ENCODE measurements at regions not wholly inside any gene's neighbourhood (a gene's known extent, or its start where the extent isn't known, plus 50 kb on each side); places are given as distances from the start of the nearest gene placed in this dataset.

DNA sequence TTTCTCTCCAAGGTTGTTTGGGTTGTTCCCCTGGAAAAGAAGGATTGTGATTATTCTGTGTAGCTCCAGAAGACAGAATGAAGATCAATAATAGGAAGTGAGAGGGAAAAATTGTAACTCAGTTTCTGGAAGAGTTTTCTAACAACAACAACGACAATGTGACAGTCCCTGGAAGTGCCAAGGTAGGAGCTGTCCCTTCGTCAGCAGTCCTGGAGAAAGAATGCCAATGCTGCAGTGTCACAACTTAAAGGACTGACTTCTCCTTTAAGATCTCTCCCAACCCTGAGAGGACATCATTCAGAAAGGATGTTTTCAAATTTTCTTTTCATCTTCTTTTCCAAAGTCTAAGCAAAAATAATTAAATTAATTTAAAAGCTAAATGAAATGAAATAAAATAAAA lies 136.4 kb upstream of the GAP43 start:
- Histone ChIP-seq H3K9ac (ENCODE audit: low read depth, low read length) (no peak overlapping the region), H3K9me3 (ENCODE audit: control insufficient read depth, insufficient read depth, low read length) (no peaks in the 10 kb centered on the region), H3K27me3 (ENCODE audit: control insufficient read depth, insufficient read depth, low read length) (no peaks in the 10 kb centered on the region), H3K4me3 (ENCODE audit: low read depth, low read length) (no peak overlapping the region), H3K4me1 (ENCODE audit: control insufficient read depth, insufficient read depth, low read length) (peaks cover 7% of the 10 kb centered on the region), H3K36me3 (ENCODE audit: control insufficient read depth, insufficient read depth, low read length) (no peaks in the 10 kb centered on the region)

DNA sequence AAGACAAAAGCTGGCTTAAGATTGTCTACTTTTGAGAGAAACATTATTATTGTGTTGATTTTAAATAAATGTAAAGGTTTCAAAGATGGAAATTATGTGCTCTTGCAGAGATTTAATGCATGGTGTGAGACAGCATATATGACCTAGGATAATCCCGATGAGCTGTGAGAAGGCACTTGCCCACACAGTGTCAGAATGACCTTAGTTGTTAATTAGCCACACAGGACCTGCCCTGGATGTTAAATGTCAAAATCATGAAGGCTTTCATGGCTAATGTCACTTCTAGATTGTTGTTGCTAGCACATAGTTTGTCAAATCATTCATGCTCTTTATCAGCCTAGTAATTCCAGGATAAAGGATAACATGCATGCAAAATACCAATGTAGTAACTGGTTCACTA lies 135.3 kb upstream of the GAP43 start:
- no peak overlapping the region for H3K4me3 ChIP-seq (ENCODE audit: low read depth, low read length)
- H3K9me3 ChIP-seq (ENCODE audit: control insufficient read depth, insufficient read depth, low read length), result no peaks in the 10 kb centered on the region
- H3K4me1 ChIP-seq (ENCODE audit: control insufficient read depth, insufficient read depth, low read length), result peaks cover 7% of the 10 kb centered on the region
- H3K27me3 ChIP-seq (ENCODE audit: control insufficient read depth, insufficient read depth, low read length), result no peaks in the 10 kb centered on the region
- no peak overlapping the region for H3K9ac ChIP-seq (ENCODE audit: low read depth, low read length)
- no peaks in the 10 kb centered on the region for H3K36me3 ChIP-seq (ENCODE audit: control insufficient read depth, insufficient read depth, low read length)

DNA sequence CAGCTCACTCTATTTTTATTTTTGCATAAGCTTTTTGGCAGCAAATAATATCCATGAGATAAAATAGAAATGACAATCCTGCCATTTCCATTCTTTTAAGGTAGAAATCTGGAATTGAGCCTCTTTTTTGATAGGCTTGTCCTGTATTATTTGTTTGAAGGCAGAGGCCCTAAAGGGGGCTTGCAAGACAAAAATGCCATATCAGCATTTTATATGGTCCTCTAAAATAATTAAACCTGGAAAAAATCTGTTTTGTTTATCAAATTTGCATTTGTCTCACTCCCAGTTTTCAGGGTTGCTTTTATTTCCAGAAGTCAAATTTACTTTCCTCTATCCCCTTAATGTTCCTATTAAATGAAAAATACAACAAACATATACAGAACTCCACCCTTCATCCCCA lies 134.9 kb upstream of the GAP43 start:
- no peak overlapping the region for H3K4me3 ChIP-seq (ENCODE audit: low read depth, low read length)
- H3K36me3 ChIP-seq (ENCODE audit: control insufficient read depth, insufficient read depth, low read length), result no peaks in the 10 kb centered on the region
- no peaks in the 10 kb centered on the region for H3K9me3 ChIP-seq (ENCODE audit: control insufficient read depth, insufficient read depth, low read length)
- no peaks in the 10 kb centered on the region for H3K27me3 ChIP-seq (ENCODE audit: control insufficient read depth, insufficient read depth, low read length)
- peaks cover 7% of the 10 kb centered on the region for H3K4me1 ChIP-seq (ENCODE audit: control insufficient read depth, insufficient read depth, low read length)
- no peak overlapping the region for H3K9ac ChIP-seq (ENCODE audit: low read depth, low read length)

DNA sequence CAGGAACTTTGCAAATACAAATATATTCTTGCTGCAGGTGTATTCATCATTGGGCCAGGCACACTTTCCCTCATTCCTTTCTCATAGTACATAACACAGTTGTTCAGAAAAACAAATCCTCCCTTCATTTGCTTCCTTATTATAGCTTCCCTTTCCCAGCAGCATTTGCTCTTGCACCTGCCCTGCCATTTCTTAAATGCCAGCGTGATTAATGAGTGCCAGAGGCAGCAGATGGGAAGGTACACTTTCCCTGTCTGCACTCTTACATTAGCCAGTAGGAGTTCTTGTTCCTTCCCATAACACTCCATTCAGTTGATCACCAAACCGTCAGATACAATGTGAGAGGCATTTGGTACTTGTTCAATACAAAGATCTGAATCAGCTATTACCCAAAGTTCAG lies 128.5 kb upstream of the GAP43 start:
- Histone ChIP-seq H3K9ac (ENCODE audit: low read depth, low read length) (no peak overlapping the region), H3K36me3 (ENCODE audit: control insufficient read depth, insufficient read depth, low read length) (no peaks in the 10 kb centered on the region), H3K4me3 (ENCODE audit: low read depth, low read length) (no peak overlapping the region), H3K27me3 (ENCODE audit: control insufficient read depth, insufficient read depth, low read length) (no peaks in the 10 kb centered on the region), H3K9me3 (ENCODE audit: control insufficient read depth, insufficient read depth, low read length) (no peaks in the 10 kb centered on the region), H3K4me1 (ENCODE audit: control insufficient read depth, insufficient read depth, low read length) (peaks cover 13% of the 10 kb centered on the region)

DNA sequence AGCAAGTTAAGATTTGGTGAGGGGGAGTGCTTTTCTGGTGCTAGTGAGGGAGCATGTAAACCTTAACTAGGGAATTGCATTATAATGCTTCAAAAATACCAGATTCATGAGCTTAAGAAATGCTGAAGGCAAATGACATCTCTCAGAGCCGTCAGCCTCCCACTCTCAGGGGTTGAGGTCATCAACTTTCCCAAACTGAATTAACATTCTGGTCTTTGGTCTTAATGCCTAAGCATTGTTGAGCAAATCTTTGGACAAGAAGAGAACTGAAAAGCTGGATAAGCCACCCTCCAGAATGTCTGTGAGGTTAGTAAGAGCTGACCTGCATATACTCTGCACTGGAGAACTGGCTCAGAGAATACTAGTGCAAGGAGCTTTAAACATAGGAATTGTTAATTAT lies 124.9 kb upstream of the GAP43 start:
- peaks cover 6% of the 10 kb centered on the region for H3K4me1 ChIP-seq (ENCODE audit: control insufficient read depth, insufficient read depth, low read length)
- H3K9ac ChIP-seq (ENCODE audit: low read depth, low read length), result no peak overlapping the region
- H3K27me3 ChIP-seq (ENCODE audit: control insufficient read depth, insufficient read depth, low read length), result no peaks in the 10 kb centered on the region
- no peaks in the 10 kb centered on the region for H3K9me3 ChIP-seq (ENCODE audit: control insufficient read depth, insufficient read depth, low read length)
- no peak overlapping the region for H3K4me3 ChIP-seq (ENCODE audit: low read depth, low read length)
- H3K36me3 ChIP-seq (ENCODE audit: control insufficient read depth, insufficient read depth, low read length), result no peaks in the 10 kb centered on the region

DNA sequence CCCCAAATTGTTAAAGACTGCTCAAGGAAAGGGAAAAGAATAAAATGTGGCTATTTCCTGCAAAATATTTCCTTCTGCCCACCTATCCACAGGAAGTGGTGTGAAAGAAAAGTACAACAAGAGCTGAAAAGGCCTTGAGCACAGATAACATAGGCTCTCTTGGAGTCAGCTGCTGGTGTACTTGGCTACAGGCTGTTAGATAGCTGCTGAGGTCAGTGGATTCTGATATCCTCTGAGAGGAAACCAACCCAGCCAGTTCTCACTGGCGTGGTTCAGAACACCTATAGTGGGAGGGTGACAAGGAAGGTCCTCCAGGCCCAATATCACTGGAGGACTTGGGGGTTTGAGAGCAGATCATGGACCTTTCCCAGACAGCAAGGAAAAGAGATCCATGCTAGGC lies 124.4 kb upstream of the GAP43 start:
- no peak overlapping the region for H3K9ac ChIP-seq (ENCODE audit: low read depth, low read length)
- H3K4me3 ChIP-seq (ENCODE audit: low read depth, low read length), result no peak overlapping the region
- no peaks in the 10 kb centered on the region for H3K36me3 ChIP-seq (ENCODE audit: control insufficient read depth, insufficient read depth, low read length)
- H3K9me3 ChIP-seq (ENCODE audit: control insufficient read depth, insufficient read depth, low read length), result no peaks in the 10 kb centered on the region
- H3K27me3 ChIP-seq (ENCODE audit: control insufficient read depth, insufficient read depth, low read length), result no peaks in the 10 kb centered on the region
- H3K4me1 ChIP-seq (ENCODE audit: control insufficient read depth, insufficient read depth, low read length), result peaks cover 6% of the 10 kb centered on the region

DNA sequence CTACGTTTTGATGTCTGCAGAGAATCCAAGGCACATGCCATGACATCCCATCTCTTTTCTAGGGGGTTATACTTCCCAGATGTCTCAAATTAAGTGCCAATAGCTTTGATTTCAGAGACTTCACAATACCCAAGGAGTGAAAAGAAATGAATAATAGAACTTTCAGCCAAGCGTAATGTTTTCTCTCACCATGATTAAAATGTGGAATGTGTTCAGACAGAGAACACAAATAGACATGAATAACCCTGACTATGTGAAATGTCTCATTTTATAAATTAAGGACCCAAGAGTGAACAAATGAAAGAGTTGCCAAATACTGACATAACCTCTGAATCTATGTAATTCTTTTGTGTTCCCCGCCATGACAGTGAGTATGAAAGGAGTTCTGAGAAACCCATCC lies 123.6 kb upstream of the GAP43 start:
- Histone ChIP-seq H3K4me3 (ENCODE audit: low read depth, low read length) (no peak overlapping the region), H3K4me1 (ENCODE audit: control insufficient read depth, insufficient read depth, low read length) (peaks cover 6% of the 10 kb centered on the region)

DNA sequence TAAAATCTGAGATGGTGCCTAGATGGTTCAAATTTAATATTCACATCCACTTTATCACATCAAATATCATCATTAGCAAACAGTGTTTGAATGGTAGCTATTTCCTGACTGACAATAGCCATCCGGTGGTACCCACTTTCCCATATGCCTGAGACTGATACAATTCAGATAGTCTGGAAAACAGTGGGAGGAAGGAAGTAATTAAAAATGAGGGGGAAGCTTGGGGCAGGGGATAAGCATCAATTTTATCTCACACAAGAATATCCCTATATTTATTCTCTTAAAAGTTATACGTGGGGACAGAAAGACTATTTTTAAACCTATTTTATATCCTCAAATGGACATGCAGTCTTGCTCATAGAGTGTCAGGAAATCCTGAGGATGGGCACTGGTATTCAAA lies 122.5 kb upstream of the GAP43 start:
- H3K4me1 ChIP-seq (ENCODE audit: control insufficient read depth, insufficient read depth, low read length), result peaks cover 6% of the 10 kb centered on the region
- no peaks in the 10 kb centered on the region for H3K36me3 ChIP-seq (ENCODE audit: control insufficient read depth, insufficient read depth, low read length)
- no peak overlapping the region for H3K4me3 ChIP-seq (ENCODE audit: low read depth, low read length)
- H3K9ac ChIP-seq (ENCODE audit: low read depth, low read length), result no peak overlapping the region
- no peaks in the 10 kb centered on the region for H3K27me3 ChIP-seq (ENCODE audit: control insufficient read depth, insufficient read depth, low read length)
- H3K9me3 ChIP-seq (ENCODE audit: control insufficient read depth, insufficient read depth, low read length), result peaks cover 8% of the 10 kb centered on the region

More for the DNA sequence above, 123.6 kb upstream of the GAP43 start:
- Histone ChIP-seq H3K36me3 (ENCODE audit: control insufficient read depth, insufficient read depth, low read length) (no peaks in the 10 kb centered on the region), H3K9ac (ENCODE audit: low read depth, low read length) (no peak overlapping the region), H3K27me3 (ENCODE audit: control insufficient read depth, insufficient read depth, low read length) (no peaks in the 10 kb centered on the region), H3K9me3 (ENCODE audit: control insufficient read depth, insufficient read depth, low read length) (no peaks in the 10 kb centered on the region)

DNA sequence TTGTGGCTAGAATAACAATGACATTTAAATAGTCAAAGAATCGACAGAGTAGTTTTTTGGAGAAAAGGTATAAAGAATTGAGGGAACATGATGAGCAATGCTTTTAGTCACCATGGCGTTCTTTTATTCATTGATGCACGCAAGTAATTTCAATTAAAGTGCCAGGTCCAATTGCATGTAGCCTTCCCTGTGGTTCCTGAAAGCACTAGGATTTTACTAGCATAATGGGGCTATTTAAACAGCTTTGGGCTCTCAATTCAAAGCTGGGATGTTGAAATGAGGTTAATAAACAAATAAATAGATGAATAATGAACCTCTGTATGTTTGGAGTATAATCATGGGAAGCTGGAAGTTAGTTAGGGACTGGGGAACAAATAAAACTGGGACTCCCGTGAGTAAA lies 121.2 kb upstream of the GAP43 start:
- H3K36me3 ChIP-seq (ENCODE audit: control insufficient read depth, insufficient read depth, low read length), result no peaks in the 10 kb centered on the region

DNA sequence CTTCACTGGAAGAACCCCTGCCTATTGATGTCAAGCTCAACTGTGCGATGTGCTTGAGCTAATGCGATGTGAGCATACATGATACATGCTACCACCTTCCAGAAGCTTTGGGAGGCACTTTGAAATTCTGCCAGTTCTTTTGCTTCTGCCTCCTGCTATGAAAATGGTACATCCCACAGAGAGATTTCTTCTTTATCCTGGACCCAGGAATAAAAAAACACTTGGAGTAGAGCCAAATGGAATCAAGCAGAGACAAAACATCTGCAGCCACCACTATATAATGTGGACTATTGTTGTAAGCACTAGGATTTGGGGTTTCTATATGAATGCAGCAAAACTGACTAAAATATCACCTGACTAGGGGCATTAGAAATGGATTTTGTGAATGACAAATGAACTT lies 119.9 kb upstream of the GAP43 start:
- Histone ChIP-seq H3K27me3 (ENCODE audit: control insufficient read depth, insufficient read depth, low read length) (no peaks in the 10 kb centered on the region), H3K4me3 (ENCODE audit: low read depth, low read length) (no peak overlapping the region), H3K36me3 (ENCODE audit: control insufficient read depth, insufficient read depth, low read length) (no peaks in the 10 kb centered on the region), H3K9ac (ENCODE audit: low read depth, low read length) (no peak overlapping the region), H3K9me3 (ENCODE audit: control insufficient read depth, insufficient read depth, low read length) (peaks cover 11% of the 10 kb centered on the region), H3K4me1 (ENCODE audit: control insufficient read depth, insufficient read depth, low read length) (peaks cover 3% of the 10 kb centered on the region)

More for the DNA sequence above, 121.2 kb upstream of the GAP43 start:
- no peaks in the 10 kb centered on the region for H3K27me3 ChIP-seq (ENCODE audit: control insufficient read depth, insufficient read depth, low read length)
- H3K9me3 ChIP-seq (ENCODE audit: control insufficient read depth, insufficient read depth, low read length), result peaks cover 11% of the 10 kb centered on the region
- H3K9ac ChIP-seq (ENCODE audit: low read depth, low read length), result no peak overlapping the region
- H3K4me3 ChIP-seq (ENCODE audit: low read depth, low read length), result no peak overlapping the region
- peaks cover 6% of the 10 kb centered on the region for H3K4me1 ChIP-seq (ENCODE audit: control insufficient read depth, insufficient read depth, low read length)

DNA sequence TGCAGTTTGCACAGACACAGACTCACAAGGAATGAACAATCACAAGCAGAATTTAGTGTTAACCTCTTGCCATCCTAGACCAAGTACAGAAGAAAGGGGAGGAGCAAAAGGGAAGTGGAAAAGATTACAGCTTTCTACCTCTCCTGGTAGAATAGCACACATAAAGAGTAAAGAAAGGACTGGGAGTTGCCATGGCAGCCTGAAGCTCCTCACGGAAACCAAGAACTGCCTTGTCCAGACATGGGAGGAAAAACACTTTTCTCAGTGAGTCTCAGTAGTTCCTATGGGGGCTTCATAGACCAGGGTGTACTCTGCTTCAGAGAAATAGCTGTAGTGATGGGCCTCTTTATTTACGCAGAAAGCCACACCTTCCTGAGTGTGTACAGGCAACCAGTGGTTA lies 114.7 kb upstream of the GAP43 start:
- Histone ChIP-seq H3K4me3 (ENCODE audit: low read depth, low read length) (no peak overlapping the region), H3K36me3 (ENCODE audit: control insufficient read depth, insufficient read depth, low read length) (no peaks in the 10 kb centered on the region), H3K4me1 (ENCODE audit: control insufficient read depth, insufficient read depth, low read length) (peaks cover 11% of the 10 kb centered on the region), H3K9ac (ENCODE audit: low read depth, low read length) (no peak overlapping the region), H3K9me3 (ENCODE audit: control insufficient read depth, insufficient read depth, low read length) (peaks cover 11% of the 10 kb centered on the region), H3K27me3 (ENCODE audit: control insufficient read depth, insufficient read depth, low read length) (no peaks in the 10 kb centered on the region)

DNA sequence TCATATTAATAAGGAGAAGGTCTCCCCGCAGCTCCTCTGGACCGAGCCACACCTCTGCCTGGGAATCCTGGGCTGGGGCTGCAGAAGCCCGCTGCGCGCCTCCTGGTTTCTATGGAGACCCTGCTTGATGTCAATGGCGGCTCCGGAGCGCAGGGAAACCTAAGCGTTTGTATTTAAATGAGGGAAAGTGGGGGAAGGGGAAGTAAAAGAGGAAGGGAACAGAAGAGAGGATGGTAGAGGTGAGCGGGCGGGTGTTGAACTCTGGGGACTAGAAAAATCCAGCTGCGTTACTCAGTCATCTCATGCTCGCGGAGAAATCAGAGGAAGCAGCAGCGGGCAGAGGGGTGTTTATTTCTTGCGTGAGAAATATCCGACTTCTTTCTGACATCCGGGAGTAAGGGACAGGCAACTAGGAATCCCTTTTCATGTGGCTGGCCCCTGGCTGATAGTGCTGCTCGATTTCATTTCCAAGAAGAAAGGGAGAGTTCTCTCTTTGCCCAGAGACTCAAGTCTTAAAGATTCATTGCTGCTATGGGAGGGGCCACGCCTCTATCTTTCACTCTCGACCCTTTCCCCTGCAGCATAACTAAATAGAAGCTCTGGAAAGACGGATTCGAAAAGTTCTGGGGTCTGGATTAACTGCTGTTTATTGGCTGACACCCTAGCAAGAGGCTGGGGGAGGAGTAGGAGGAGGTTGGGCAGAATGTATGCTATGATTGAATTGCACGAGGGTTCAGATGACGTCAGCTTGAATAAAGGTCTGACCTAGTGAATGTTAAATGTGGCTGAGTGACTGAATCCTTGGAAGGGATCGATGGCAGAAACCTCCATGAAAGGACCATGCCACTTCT lies 110.5 kb upstream of the GAP43 start:
- H3K4me3 ChIP-seq (ENCODE audit: low read depth, low read length), result peak overlapping the region; percentile 68
- peak overlapping the region; percentile 27 for H3K9ac ChIP-seq (ENCODE audit: low read depth, low read length)

More for the DNA sequence above, 110.5 kb upstream of the GAP43 start:
- H3K27me3 ChIP-seq (ENCODE audit: control insufficient read depth, insufficient read depth, low read length), result no peaks in the 10 kb centered on the region
- no peaks in the 10 kb centered on the region for H3K36me3 ChIP-seq (ENCODE audit: control insufficient read depth, insufficient read depth, low read length)
- peaks cover 11% of the 10 kb centered on the region for H3K4me1 ChIP-seq (ENCODE audit: control insufficient read depth, insufficient read depth, low read length)
- no peaks in the 10 kb centered on the region for H3K9me3 ChIP-seq (ENCODE audit: control insufficient read depth, insufficient read depth, low read length)

Data from iPS-15b (cell line).